ENCODE measurements at regions not wholly inside any gene's neighbourhood (a gene's known extent, or its start where the extent isn't known, plus 50 kb on each side); places are given as distances from the start of the nearest gene placed in this dataset.

DNA sequence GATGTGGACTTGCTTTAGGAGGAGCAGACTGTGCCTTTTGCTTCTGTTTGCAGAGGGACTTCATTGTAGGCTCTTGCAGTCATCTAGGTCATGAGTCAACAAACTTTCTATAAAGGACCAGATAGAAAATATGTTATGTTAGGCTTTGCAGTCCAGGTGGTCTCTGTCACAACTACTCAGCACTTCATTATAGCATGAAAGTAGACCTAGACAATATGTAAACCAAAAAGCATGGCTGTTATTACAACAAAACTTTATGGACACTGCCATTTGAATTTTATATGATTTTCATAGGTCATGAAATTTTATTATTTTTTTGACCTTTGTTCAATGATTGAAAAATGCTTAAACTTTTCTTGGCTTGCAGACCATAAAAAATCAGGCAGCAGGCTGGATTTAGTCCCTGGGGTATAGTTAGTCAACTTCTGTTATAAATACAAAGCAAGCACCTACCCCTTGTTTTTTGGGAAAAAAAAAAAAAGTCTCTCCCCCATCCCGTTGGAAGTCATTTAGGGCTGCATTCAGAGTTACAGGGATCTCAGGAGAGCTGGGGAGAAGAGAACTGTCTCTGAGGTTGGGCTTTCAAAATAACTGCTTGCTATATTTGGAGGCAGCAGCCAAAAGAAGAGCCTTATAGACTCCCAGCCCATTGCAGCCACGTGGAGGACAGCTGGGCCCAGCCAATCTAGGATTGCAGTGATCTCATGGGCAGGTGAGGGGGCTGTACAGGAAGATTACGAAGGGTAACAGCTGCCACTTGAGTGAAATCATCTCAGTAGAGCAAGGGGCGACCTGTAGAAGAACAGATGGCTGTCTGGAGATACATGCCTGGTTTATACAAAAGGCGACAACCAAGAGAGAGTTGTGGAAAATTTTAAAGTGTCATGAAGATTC lies 136.6 kb upstream of the TNC start:
- no peak for DNase-seq (ENCODE audit: low read depth in 2 of 2)

GRCh38 chr9:115261656-115262081 lies 143.7 kb upstream of the TNC start:
- no peak for DNase-seq (ENCODE audit: low read depth in 2 of 2)

DNA sequence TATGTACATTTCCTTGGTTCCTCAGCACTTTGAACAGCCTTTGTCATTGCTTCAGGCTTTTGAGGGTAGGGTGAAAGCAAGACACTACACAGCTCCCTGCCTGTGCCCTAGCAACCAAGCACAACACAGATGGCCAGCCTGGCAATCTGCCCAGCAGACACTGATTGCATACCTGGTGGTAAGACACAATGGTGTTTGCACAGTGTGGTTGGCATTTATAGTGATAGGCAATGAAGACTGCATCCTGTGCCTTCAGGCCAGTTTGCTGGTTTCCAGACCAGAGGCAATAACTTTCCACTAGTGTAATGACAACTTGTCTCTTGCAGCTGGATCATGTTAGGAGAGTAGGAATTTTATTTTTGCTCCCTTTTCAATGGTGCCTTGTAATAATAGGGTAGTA lies 144.5 kb upstream of the TNC start:
- no peak for DNase-seq (ENCODE audit: low read depth in 2 of 2)

GRCh38 chr9:115262952-115263351 lies 145.0 kb upstream of the TNC start:
- no peak for DNase-seq (ENCODE audit: low read depth in 2 of 2)

- no peak for DNase-seq (ENCODE audit: low read depth in 2 of 2)
These were observed 145.6 kb upstream of the TNC start for GRCh38 chr9:115263371-115264075.

DNA sequence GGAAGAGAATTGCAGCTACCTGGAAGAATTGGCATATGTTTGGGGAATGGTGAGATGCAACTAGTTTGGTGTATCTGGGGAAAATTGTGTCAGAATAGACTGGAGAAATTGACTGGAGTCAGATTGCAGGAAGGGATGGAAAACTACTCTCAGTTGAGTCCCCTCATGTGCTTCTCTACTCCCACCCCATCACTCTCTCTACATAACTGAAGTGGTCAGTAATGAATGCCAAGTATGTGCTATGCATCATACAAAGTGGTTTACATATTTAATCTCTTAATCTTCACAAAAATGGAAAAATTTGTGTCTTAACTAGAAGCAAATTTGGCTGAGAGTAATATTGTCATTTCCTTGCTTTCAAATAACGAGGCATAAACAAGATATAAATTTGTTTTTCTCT lies 146.4 kb upstream of the TNC start:
- no peak for DNase-seq (ENCODE audit: low read depth in 2 of 2)

DNA sequence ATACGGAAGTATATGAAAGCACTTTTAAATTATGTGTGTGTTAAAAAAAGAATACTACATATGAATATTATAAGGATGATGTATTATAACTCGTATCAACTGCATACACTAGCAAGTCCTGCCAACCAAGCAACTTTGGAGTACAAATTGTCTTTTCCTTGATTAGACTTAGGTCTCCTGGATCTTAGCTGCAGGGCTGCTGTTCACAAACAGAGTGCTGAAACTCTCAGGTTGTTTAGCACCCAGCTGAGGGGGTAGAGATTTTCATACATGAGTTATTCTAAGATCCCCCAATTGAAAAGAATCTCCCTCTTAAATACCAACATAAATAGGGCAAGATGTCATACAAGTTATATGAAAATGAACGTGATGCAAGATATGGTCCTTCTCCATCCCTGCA lies 149.8 kb upstream of the TNC start:
- DNase-seq (ENCODE audit: low read depth in 2 of 2): no peak

DNA sequence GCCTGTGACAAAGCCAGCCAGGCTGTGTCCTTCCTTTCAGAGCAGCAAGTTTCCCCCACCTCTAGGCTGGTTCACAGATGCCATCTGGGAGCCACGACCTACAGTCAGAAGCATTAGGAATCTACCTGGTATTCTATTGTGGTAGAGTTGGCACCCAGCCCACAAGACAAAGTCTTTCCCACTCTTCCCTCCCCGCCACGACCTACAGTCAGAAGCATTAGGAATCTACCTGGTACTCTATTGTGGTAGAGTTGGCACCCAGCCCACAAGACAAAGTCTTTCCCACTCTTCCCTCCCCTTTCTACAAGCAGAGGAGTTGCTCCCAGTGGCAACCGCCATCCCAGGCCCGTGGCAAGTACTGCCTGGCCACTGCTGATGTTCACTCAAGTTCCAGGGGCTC lies 157.8 kb upstream of the TNC start:
- no peak for DNase-seq (ENCODE audit: low read depth in 2 of 2)

DNA sequence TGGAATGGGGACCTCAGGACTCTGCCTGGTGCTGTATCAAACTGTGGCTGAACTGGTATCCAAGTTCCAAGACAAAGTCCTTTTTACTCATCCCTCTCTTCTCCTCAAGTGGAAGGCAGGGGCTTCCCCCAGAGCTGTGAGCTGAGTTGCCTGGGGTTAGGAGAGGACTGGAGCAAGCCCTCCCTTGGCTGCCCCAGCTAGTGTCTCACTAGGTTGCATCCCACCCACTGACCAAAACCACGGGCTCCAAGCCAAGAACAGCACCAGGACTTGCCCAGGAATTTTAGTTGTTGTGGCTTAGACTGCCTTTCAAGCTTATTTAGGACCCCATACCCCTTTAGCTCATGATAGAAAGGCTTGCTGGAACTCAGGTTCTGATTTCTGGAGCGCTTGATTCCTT lies 158.7 kb upstream of the TNC start:
- DNase-seq (ENCODE audit: low read depth in 2 of 2): no peak

- DNase-seq (ENCODE audit: low read depth in 2 of 2): no peak
These were observed 159.3 kb upstream of the TNC start for GRCh38 chr9:115277301-115277700.

GRCh38 chr9:115278326-115279035 lies 160.5 kb upstream of the TNC start:
- DNase-seq (ENCODE audit: low read depth in 2 of 2): no peak

DNA sequence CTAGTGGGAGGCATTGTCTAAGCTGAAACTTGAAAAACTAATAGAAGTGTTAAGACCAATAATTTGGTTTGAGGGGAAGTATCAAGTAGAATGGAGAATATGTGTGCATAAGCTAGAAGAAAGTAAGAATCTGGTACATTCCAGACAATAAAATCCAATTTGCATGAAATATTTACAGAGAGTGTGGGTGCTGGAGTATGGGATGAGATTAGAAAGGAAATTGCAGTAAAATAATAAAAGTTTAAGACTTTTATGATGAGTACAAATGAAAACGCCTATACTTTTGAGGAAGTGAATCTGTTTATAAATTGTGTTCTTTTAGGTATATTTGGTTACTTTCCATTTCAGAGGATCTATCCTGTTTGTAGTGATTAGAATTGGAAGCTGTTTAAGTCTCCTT lies 165.4 kb upstream of the TNC start:
- no peak for DNase-seq (ENCODE audit: low read depth in 2 of 2)

DNA sequence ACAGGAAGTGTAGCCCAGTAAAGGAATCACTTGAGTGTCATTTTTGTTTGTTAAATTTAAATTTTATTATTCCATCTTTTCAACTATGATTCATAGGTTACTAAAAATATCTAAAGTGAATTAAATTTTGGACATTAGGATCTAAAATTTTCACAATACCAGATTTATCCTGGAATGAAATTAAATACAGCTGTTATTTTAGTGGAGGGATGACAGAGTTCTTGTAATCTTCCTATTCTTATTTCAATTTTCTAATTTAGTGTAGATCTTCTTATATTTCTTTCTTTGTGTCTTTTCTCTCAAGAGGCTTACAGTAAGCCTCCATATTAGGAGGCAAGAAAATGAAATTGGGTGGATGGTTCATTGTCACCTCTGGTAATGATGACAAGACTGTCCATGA lies 167.9 kb upstream of the TNC start:
- no peak for DNase-seq (ENCODE audit: low read depth in 2 of 2)

DNA sequence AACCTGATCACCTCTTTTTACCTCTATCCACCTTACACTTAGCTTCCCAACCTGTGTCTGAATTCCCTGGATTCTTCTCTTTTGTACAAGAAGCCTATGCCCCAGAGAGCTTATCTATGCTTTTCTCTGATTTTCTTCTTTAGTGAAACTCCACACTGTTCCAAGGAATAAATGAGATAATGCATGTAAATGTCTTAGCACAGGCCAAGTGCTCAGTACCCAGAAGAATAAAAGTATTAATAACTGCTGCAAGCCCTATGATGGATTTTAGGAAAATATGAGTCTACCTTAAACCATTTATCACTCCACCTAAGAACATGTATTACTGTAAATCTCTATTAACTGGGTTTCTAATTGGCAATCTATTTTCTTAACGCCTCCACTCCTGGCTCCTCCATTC lies 168.5 kb upstream of the TNC start:
- DNase-seq (ENCODE audit: low read depth in 2 of 2): no peak

DNA sequence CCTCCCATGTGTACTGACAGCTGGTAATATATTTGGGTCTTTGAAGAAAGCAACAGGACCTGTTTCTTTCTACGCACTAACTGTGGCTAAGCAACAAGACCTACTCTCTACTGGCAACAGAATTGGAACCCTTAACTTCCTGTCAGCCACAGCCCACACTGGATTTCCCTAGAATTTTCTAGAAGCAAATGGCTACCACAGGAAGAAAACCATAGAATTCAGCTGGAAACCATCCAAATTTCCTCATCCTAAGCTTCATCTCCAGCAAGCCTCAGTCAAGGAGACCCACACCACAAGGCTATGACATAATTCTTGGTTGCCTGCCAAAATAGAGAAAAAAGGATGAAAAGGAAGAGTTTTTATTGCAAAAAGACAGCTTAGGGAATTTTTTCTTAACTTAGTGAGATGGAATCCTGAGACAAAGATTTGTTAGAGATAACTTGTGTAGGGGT lies 171.8 kb upstream of the TNC start:
- DNase-seq (ENCODE audit: low read depth in 2 of 2): no peak

DNA sequence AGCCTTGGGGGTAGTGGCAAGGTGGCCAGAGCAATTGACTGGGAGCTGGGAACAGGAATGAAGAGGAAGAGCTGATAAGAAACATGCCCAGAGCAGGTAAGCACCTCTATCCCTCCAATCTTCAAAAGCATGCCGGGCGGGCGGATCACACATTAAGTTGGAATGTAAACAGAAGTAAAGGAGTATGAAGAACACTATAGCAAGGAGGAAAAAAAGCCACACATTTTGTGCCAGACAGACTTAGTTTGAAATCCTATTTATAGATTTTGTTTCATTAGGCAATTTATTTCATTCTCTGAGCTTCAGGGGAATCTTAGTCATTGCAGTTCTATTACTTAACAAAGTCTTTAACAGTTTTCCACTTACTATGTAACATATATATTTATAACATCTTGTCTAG lies 173.9 kb upstream of the TNC start:
- DNase-seq (ENCODE audit: low read depth in 2 of 2): no peak

GRCh38 chr9:115292584-115293279 lies 174.8 kb upstream of the TNC start:
- no peak for DNase-seq (ENCODE audit: low read depth in 2 of 2)

DNA sequence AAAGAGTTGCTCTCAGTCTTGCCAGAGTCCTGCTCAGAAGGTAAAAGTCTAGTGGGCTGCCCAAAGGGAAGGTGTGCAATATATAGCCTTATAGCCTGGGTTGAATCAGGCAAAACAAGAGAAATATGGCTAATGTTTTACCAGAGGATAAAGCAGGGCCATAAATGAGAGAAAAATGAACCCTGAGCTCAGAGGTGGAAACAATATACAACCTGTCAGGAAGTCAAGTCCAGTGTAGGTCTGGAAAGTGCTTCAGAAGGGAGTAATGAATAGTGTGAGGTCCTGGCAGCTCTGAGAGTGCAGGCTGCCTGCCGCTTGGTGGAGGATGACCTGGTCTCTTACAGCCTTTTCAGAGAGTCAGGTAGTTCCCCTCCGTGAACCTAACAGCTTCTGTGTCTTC lies 177.8 kb upstream of the TNC start:
- DNase-seq (ENCODE audit: low read depth in 2 of 2): no peak

- DNase-seq (ENCODE audit: low read depth in 2 of 2): no peak
These were observed 179.0 kb upstream of the TNC start for GRCh38 chr9:115296831-115297565.

DNA sequence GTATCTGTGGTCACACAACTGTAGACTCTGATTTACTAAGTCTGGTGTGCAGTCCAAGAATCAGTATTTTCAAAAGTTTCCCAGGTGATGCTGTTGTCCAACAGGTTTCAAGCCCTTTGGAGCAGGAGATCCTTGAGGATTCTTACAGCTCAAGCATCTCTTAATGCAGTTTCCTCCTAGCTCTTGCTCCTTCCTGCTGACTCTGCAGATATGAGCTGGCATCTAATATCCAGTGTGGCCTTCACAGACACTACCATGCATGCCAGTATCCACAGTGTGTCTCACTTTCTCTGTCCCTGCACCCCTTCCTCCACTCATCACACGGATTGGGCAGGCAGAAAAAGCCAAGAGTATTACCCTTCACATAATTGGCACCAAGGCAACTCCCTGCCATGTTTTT lies 182.2 kb upstream of the TNC start:
- no peak for DNase-seq (ENCODE audit: low read depth in 2 of 2)

DNA sequence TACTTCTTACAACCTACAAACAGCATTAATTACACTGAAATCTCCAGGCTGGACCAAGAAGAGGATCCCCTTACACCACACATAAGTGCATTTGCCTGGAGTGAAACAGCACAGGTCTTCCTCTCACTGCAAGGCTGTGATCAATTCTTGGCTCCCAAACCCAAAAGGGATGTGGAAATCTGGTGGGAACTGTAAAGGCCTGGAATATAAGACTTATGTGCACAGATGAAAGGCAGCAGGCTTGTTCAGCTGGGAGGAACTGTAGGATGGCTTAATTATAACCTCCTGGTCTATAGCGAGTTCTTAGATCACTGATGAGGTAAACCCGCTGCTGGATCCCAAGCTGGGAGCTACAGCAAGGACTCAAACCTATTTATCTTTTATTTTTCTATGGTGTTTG lies 182.9 kb upstream of the TNC start:
- DNase-seq (ENCODE audit: low read depth in 2 of 2): no peak

All from stimulated activated CD4-positive, alpha-beta T cell treated with anti-CD3 and anti-CD28 coated beads, Interleukin-4, amount 100 ng/mL, for 48 hours (primary cell).